Panc1 (cell line): ENCODE measurements at regions not wholly inside any gene's neighbourhood (a gene's known extent, or its start where the extent isn't known, plus 50 kb on each side); places are given as distances from the start of the nearest gene placed in this dataset.

Experiments used
- ATAC-seq: fragments of 200-7000 bp; cut with Tn5 transposase; 2 replicates; pipeline ENCODE4 v1.9.1; 2020; ENCODE audit warnings: mild to moderate bottlenecking, moderate library complexity
- BruUV-seq: library from RNA; stranded (reverse); fragments of 400-500 nt; replicated peaks from 2 replicates; lab custom pipeline; 2021; lab: Mats Ljungman, UMichigan
- CTCF ChIA-PET: fragments of 300-600 bp; sonication (Branson Sonifier 250); formaldehyde crosslinking; loops from one replicate; lab custom pipeline; 2022; ENCODE audit warnings: antibody characterized with exemption; lab: Charles Lee
- POLR2A ChIA-PET: fragments of 300-600 bp; sonication (Branson Sonifier 250); formaldehyde crosslinking; loops from one replicate; lab custom pipeline; 2022; ENCODE audit warnings: antibody characterized with exemption; lab: Charles Lee
- DNase-seq: peaks from one replicate; pipeline ENCODE4 v3.0.0-alpha.2; 2010; ENCODE audit warnings: low read depth, low spot score
- H3K27ac ChIP-seq: 2 replicates; pipeline ENCODE4 v1.5.1; 2011; ENCODE audit warnings: mild to moderate bottlenecking, low read length, inconsistent platforms
- H3K27me3 ChIP-seq: fragments of 200-500 bp; sonication (Bioruptor generic); 2 replicates; pipeline ENCODE4 v1.6.0; 2014; ENCODE audit warnings: low read length, inconsistent platforms; ENCODE audit not compliant: control insufficient read depth, insufficient read depth
- H3K36me3 ChIP-seq: fragments of 200-500 bp; sonication (Bioruptor generic); 2 replicates; pipeline ENCODE4 v1.5.1; 2014; ENCODE audit warnings: inconsistent platforms, mild to moderate bottlenecking, low read length, moderate library complexity; ENCODE audit not compliant: control insufficient read depth, insufficient read depth
- H3K4me1 ChIP-seq: 2 replicates; pipeline ENCODE4 v1.5.1; 2011; ENCODE audit warnings: inconsistent platforms, mild to moderate bottlenecking, low read length, moderate library complexity; ENCODE audit not compliant: control insufficient read depth, insufficient read depth
- H3K4me3 ChIP-seq, 2 experiments: 2 replicates each; pipeline ENCODE4 v1.5.1; 2011 to 2012; ENCODE audit warnings: low read depth in 2 of 2, low read length in 2 of 2, mild to moderate bottlenecking in 2 of 2, inconsistent platforms in 1 of 2, moderate library complexity in 1 of 2
- H3K9me3 ChIP-seq: fragments of 200-500 bp; sonication (Bioruptor generic); 2 replicates; pipeline ENCODE4 v1.5.1; 2014; ENCODE audit warnings: low read depth, mild to moderate bottlenecking, inconsistent platforms, low read length, moderate library complexity; ENCODE audit not compliant: control insufficient read depth, insufficient read depth
- POLR2AphosphoS5 ChIP-seq: IDR thresholded peaks from 2 replicates; pipeline ENCODE4 v1.6.1; 2012; ENCODE audit warnings: mild to moderate bottlenecking, low read depth, low read length, moderate library complexity
- SIN3A ChIP-seq: IDR thresholded peaks from 2 replicates; pipeline ENCODE4 v1.6.1; 2012; ENCODE audit warnings: low read depth, mild to moderate bottlenecking, low read length, moderate library complexity, borderline replicate concordance; ENCODE audit not compliant: insufficient read depth
- TCF7L2 ChIP-seq: IDR thresholded peaks from 2 replicates; pipeline ENCODE4 v1.6.1; 2011; ENCODE audit warnings: mild to moderate bottlenecking, low read depth, low read length, inconsistent platforms
- in situ Hi-C: cut with HindIII; loops from 2 replicates; pipeline ENCODE4 v1.10.0; 2016; ENCODE audit warnings: low sequenced_read_pairs, low pct_unique_long_range_greater_than_20kb
- intact Hi-C: fragments of 100-400 bp; cut with micrococcal nuclease; formaldehyde crosslinking; loops from one replicate; pipeline ENCODE4 v1.10.0; 2022; ENCODE audit not compliant: unreplicated experiment
- TF ChIP-seq, protein P1 (sequence below), 2 experiments: IDR thresholded peaks; 2 replicates each; pipeline ENCODE4 v1.6.1; 2011 to 2012; ENCODE audit warnings: low read depth in 2 of 2, control low read depth in 1 of 2, low read length in 1 of 2, mild to moderate bottlenecking in 1 of 2, moderate library complexity in 1 of 2; ENCODE audit not compliant: insufficient read depth in 1 of 2
- TF ChIP-seq, protein P2 (sequence below): fragments of 450-650 bp; IDR thresholded peaks from 2 replicates; pipeline ENCODE4 v1.5.1; 2017; ENCODE audit warnings: mild to moderate bottlenecking

DNA sequence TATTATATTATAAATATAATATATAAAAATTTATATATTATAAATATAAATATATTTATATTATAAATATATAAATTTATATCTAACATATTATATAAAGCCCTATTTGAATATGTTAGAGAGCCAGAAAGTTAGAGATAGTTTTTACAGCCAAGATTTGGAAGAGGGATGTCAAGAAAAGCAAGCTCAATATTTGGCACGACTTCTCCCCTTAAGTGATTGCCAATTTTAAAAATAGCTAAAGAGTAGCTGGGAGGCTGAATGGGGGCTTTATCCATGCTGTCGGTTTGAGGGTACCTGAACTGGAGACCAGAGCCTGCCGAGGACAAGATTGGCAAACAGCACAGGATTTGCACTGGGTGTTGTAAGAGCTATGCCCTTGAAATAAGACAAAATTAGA lies 180.9 kb upstream of the GYPC start:
- Histone ChIP-seq H3K4me3 (no peak overlapping the region), H3K27me3 (no peaks in the 10 kb centered on the region), H3K27ac (no peak overlapping the region), H3K9me3 (no peaks in the 10 kb centered on the region), H3K4me1 (no peaks in the 10 kb centered on the region), H3K36me3 (no peaks in the 10 kb centered on the region)
- intact Hi-C loops (no loop called here), in situ Hi-C loops (no loop called here)
- CTCF ChIA-PET, result no interaction called here
- TF ChIP-seq POLR2AphosphoS5 (no peak), TCF7L2 (no peak), SIN3A (no peak)
- TF ChIP-seq, protein P1, sequence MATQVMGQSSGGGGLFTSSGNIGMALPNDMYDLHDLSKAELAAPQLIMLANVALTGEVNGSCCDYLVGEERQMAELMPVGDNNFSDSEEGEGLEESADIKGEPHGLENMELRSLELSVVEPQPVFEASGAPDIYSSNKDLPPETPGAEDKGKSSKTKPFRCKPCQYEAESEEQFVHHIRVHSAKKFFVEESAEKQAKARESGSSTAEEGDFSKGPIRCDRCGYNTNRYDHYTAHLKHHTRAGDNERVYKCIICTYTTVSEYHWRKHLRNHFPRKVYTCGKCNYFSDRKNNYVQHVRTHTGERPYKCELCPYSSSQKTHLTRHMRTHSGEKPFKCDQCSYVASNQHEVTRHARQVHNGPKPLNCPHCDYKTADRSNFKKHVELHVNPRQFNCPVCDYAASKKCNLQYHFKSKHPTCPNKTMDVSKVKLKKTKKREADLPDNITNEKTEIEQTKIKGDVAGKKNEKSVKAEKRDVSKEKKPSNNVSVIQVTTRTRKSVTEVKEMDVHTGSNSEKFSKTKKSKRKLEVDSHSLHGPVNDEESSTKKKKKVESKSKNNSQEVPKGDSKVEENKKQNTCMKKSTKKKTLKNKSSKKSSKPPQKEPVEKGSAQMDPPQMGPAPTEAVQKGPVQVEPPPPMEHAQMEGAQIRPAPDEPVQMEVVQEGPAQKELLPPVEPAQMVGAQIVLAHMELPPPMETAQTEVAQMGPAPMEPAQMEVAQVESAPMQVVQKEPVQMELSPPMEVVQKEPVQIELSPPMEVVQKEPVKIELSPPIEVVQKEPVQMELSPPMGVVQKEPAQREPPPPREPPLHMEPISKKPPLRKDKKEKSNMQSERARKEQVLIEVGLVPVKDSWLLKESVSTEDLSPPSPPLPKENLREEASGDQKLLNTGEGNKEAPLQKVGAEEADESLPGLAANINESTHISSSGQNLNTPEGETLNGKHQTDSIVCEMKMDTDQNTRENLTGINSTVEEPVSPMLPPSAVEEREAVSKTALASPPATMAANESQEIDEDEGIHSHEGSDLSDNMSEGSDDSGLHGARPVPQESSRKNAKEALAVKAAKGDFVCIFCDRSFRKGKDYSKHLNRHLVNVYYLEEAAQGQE (IDR thresholded peaks at IDR 0.05; ENCODE audit: insufficient read depth in 1 of 2, low read depth in 2 of 2, low read length in 1 of 2), result no peak
- TF ChIP-seq, protein P2, sequence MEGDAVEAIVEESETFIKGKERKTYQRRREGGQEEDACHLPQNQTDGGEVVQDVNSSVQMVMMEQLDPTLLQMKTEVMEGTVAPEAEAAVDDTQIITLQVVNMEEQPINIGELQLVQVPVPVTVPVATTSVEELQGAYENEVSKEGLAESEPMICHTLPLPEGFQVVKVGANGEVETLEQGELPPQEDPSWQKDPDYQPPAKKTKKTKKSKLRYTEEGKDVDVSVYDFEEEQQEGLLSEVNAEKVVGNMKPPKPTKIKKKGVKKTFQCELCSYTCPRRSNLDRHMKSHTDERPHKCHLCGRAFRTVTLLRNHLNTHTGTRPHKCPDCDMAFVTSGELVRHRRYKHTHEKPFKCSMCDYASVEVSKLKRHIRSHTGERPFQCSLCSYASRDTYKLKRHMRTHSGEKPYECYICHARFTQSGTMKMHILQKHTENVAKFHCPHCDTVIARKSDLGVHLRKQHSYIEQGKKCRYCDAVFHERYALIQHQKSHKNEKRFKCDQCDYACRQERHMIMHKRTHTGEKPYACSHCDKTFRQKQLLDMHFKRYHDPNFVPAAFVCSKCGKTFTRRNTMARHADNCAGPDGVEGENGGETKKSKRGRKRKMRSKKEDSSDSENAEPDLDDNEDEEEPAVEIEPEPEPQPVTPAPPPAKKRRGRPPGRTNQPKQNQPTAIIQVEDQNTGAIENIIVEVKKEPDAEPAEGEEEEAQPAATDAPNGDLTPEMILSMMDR, result no peak
- BruUV-seq, result no TSS peak
- ATAC-seq, result no peak
- POLR2A ChIA-PET, result no interaction called here
- DNase-seq, result no peak

DNA sequence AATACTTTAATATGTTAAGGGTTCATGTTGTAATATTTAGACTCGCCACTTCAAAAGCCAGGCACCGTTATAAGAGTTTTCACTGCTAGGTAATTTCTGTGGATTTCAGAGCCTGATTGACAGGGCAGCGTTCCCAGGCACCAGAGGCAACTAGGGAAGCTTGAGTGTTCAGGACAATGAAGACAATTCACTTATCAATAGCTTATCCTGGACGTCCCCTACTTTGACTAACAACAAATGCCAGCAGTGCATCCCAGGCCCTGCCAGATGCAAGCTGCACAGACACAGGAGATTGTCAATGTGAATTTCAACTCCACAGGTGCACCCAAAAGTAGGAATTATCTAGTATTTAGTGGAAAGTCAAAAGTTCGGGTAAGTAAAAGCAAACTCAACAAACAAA lies 179.3 kb upstream of the GYPC start:
- no peak for ATAC-seq
- Histone ChIP-seq H3K27me3 (no peaks in the 10 kb centered on the region), H3K4me3 (no peak overlapping the region), H3K36me3 (no peaks in the 10 kb centered on the region), H3K9me3 (no peaks in the 10 kb centered on the region), H3K27ac (no peak overlapping the region), H3K4me1 (no peaks in the 10 kb centered on the region)
- intact Hi-C loops, result no loop called here
- DNase-seq, result no peak
- CTCF ChIA-PET, result no interaction called here
- BruUV-seq, result no TSS peak
- in situ Hi-C loops, result no loop called here
- TF ChIP-seq, protein P2, result no peak
- TF ChIP-seq POLR2AphosphoS5 (no peak), TCF7L2 (no peak), SIN3A (no peak)
- TF ChIP-seq, protein P1 (IDR thresholded peaks at IDR 0.05; ENCODE audit: insufficient read depth in 1 of 2, low read depth in 2 of 2, low read length in 1 of 2), result no peak
- POLR2A ChIA-PET, result no interaction called here
